HG02798 (cell line): ENCODE measurements at regions not wholly inside any gene's neighbourhood (a gene's known extent, or its start where the extent isn't known, plus 50 kb on each side); places are given as distances from the start of the nearest gene placed in this dataset.
"Not testable (repeated sequence)": the region's sequence is repeated elsewhere in the genome, so short reads cannot be mapped to it uniquely, and the experiment has no call there.

ENCODE experiments used
- ATAC-seq: cut with Tn5 transposase; IDR thresholded peaks from one replicate; pipeline ENCODE4 v1.9.1; 2021; ENCODE audit warnings: mild to moderate bottlenecking; ENCODE audit not compliant: unreplicated experiment, poor library complexity

DNA sequence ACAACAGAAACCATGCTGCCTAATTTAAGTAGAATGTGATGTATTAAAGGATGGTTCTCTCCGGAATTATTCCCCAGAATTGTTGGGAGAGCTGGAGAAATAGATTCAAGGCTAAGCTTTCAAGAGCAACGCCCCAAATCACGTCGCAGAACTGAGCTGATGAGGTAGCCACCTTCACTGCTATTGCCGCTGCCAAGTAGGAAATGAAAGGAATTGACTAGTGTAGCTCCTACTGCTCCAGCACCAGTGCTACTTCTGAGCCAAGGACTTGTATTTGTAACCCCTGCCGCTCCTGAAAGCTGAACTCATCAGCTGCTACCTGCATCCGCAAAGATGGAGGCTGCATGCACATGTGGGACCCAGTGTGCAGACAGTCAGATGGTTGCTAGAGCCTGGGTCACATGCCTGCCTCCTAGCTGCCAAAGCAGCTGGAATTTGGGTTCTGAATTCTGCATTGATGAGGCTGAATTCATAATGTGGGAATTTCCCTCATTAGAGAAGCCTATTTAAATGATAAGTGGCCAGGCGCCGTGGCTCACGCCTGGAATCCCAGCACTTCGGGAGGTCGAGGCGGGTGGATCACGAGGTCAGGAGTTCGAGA lies 173.9 kb downstream of the PDGFRA start:
- ATAC-seq = no peak

DNA sequence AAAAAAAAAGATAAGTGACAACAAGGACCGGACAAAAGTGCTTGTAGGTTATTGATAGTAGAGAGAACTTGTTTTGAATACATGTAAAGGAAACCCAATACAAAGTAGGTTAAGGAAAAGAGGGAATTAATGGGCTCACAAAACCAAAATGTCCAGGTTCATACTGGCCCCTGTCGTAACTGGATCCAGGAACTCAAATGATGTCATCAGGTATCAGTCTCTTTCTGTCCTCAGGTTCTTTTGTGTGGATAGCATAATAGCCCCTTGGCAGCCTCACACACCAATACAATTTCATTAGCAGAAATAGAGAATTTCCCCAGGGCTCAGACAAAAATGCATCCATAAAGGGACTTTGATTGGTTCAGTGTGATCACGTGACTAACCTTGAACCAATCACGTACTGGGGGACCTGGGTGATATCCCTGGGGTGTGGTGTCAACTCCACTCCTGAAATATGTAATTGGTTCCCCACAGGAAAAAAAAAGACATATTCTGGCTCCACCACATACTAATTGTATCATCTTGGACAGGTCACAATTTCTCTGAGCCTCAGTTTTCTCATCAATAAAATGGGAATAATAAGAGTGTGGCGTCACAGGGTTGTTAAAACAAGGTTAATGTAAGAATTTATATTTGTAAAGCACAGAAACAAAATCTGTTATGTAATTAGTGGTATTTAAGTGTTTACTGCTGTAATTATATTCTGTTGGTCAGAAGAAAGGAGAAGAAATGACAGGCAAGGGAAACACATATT lies 174.8 kb downstream of the PDGFRA start:
- no peak for ATAC-seq

DNA sequence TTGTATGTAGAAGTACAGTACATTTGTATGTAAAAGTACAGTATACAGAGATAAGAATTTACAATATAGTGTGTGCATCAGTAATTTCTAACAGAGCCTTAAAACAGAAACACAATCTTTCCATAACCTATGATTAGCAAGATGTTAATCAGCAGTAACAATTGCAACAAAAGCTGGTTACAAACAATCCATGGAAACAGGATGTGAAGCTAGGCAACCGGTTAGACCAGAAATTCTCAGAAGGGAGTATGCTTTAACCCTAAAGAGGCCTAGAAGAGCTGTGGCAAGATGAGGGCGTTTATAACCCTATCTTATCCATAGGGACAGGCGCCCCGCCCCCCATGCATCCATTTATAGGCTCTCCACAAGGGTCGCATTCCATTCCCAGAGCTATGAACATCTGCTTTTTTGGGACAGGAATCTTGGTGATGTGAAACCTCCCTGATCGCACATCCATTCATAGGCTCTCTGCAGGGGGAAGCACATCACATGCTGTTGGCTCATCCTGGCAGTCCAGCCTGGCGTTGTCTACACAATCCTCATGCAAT lies 180.3 kb downstream of the PDGFRA start:
- not testable (repeated sequence) for ATAC-seq

DNA sequence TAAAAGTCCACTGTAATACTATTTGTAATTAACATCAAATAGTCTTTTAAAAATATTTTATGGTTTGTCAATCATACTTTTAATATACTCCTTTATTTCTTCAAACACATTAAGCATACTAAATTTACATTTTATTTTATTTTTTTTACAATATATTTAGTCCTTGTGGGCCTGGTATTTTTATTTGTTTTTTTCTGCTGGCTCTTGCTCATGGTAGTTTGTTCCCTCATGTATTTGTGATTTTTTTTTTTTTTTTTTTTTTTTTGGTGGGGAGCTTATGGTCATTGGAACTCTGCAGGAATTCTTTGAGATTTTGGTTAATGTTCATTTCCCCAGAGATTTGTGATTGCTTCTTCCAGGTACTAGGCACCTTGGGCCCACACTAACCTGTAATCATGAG lies 185.5 kb downstream of the PDGFRA start:
- ATAC-seq = no peak

DNA sequence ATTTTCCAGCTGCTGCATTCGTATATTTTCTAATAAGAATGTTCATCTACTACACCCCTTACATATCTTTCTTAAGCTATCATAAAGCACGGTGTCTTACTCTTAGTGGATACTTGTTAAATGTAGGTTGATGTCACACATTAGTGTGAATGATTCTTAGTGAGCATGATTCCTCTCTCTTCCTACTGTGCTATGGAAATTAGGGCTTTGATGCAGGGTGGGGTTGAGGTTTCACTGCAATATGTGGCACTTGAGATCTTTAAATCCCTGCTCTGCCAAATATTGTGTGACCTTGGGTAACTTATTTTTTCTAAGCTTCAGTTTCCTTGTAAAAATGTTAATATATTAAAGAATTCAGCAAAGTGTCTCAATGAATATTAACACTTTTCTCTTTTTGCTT lies 188.4 kb downstream of the PDGFRA start:
- no peak for ATAC-seq

DNA sequence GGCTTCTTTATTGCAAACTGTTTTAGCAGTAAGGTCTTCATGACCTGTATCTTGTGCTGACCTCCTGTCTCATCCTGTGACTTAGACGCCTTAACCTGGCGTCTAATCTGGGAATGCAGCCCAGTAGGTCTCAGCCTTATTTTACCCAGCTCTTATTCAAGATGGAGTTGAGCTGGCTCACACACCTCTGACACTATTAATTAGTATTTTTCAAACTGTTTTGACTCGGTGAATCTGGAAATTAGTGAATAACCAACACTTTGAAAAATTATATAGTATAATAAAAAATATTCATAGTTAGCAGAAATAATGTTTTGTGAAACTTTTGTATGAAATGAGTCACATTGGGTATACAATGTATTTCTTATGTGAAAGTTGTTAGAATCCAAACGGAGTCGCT lies 189.4 kb downstream of the PDGFRA start:
- ATAC-seq = no peak

DNA sequence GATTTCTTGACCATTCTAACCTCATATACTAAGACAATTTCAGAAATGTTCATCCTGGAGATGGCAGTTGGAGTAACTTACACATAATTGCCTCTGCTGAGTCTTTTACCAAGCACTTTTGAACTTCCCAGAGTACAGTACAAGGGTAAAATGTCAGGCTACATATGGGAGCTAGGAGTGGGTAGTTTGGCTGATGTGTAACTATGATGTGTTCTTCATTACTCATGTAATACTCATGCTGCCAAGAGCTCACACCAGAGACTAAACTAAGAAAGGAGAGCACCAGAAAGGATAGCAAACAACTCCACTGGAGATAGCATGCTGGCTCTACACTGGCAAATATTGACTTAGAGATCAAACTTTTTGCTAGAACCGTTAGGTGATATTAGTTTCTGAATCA lies 194.0 kb downstream of the PDGFRA start:
- ATAC-seq = no peak

DNA sequence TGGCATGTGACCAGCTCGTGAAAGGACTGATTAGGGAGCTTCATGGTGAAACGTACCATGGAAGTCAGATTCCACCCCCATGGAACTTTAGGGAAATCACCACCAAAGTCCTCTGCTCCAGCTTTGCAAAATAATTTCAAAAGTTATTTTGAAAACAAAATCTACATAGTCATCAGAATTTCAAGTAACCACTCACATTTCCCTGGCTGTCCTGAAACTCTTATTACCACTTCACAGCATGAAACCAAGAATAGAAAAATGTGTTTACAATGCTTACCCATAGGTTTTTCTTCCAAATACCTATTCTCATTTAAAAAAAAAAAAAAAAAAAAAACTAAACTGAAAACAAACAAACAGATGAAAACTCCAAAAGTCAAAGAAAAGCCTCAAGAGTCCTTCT lies 198.7 kb downstream of the PDGFRA start:
- ATAC-seq = no peak

DNA sequence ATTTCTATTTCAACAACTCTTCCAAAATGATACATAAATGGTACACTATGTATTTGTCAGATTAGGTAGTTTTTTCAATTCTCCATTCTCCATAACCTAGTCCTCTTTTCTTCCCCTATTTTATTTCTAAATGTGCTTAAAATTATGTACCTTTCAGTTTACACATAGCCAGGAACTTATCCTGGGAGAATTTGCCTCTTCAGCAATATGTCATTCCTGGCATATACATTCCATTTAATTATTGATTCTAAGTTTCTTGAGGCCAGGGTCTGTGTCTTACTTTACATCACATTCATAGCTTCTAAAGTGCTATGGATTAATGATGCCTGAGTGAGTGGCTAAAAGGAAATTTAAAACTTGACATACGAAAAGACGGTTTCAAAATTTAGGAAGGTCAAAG lies 199.8 kb downstream of the PDGFRA start:
- ATAC-seq = no peak

DNA sequence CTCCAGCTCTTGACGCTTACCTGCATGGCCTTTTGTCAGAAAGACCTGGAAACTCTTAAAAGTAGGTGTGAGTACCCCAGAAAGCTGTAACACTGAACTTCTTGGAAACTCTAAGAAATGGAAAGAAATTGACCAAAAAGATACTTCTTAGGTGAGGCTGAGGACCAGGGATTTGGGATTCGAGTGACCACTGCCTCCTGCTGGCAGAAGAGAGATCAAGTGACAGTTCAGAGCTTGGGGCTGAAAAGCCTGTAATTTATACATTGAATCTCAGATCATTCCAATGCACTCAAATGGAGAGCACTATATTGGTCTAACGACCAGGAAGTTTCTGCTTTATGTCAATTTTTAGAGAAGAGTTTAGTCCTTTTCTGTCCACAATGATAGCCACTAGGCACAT lies 204.6 kb downstream of the PDGFRA start:
- no peak for ATAC-seq

DNA sequence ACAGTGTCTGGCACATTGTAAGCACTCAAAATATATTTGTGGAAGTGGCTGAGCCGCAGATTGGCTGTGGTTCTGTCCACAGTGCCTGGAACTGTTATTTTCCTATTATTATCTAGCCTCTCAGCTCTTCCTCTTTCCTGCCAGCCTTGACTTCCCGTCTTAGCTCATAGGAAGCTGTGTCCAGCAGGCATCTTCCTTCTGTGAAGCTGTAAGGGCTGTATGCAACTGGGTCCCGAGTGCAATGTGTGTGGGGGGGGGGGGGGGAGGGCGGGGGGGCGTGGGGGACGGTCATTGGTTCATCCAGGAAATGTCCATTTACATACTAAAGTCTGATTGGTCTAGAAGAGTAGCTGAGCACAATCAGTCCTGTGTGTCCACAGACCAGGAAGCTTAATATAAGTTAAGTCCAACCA lies 210.7 kb downstream of the PDGFRA start:
- ATAC-seq = no peak

DNA sequence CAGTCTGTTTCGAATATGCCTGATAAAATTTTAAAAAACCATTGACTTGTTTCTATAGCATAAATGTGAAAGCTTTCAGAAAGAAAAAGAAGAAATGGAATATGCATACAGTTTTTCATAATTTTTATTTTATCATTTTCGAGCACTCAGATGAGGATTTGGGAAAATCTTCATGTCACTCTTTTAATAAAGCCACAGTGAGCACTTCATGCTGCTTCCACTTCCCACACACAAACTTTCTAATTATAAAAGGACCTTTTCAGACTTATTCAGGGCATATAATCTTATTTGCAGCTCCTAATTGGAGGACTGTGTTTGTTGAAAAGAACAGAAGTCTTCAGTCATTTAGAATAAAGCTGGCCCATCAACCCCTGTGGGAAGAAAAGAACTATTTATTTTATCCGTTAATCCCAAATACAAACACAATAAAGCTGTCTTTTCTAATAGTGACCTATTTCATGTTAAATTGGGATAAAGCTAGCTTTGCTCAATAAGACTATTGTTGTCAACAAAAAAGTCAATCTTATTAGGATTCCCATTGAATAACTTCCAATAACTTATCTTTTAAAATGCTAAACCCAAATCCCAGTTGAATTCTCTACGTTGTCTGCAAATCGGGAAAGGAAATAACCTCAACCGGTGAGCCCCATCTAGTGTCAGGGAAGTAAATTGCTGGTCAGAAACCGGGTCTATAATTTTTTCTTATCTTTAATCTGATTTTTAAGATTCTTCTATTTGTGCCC lies 211.5 kb downstream of the PDGFRA start:
- no peak for ATAC-seq

DNA sequence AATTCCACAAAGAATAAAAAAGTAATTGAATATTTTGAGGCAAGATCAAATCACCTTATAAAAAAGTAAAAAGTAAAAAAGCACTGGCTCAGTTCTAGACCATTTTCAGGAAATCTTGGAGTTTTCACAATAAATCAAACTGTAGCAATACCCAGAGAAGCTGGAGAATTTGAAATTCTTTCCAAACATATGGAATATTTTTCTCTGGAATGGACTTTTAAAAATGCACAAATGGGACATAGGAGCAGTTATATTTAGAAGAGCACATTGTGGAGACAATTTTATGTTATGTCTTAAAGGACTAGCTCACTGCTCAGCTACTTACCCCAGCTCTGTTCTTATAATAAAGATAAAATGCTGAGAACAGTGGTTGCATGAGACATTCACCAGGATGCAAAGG lies 211.9 kb upstream of the KIT start:
- no peak for ATAC-seq

DNA sequence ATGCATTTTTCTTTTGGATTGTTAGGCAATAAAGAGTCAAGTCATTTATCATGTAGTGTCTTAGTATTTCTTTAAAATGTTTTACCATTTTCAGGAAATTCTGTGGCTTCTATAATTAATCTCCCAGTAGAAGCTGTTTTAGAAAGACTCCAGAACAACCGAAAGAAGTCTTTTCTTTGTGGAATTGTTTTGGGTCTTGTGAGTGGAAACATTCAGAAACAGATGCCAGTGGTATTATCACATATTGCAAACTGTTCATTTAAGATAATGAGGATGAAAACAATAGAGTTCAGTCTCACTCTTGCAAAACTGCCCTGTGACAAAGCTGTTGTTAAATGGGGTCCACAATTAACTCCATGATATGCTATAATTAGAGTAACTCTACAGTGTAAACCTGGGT lies 211.2 kb upstream of the KIT start:
- no peak for ATAC-seq

DNA sequence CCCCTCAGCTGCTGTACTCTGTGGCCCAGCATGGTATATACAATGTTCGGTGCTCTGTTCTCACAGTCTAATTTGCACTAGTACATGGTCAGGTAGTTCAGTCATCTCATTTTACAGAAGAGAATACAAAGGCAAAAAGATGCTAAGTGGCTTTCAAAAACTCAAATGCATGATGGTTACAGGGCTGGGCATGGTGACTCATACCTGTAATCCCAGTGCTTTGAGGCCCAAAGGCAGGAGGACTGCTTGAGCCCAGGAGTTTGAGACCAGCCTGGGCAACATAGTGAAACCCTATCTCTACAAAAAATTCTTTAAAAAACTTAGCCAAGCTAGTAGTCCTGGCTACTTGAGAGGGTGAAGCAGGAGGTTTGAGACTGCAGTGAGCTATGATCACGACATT lies 210.5 kb upstream of the KIT start:
- no peak for ATAC-seq

DNA sequence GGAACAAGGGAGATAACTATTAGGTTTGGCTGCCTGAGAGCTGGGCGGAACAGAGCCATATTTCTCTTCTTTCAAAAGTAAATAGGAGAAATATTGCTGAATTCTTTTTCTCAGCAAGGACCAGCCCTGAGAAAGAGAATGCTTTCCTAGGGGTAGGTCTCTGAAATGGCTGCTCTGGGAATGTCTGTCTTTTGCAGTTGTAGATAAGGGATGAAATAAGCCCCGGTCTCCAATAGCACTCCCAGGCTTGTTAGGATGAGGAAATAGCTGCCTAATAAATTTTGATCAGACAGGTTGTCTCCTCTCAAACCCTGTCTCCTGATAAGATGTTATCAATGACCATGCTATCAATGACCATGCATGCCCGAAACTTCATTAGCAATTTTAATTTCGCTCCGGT lies 207.8 kb upstream of the KIT start:
- ATAC-seq = no peak

DNA sequence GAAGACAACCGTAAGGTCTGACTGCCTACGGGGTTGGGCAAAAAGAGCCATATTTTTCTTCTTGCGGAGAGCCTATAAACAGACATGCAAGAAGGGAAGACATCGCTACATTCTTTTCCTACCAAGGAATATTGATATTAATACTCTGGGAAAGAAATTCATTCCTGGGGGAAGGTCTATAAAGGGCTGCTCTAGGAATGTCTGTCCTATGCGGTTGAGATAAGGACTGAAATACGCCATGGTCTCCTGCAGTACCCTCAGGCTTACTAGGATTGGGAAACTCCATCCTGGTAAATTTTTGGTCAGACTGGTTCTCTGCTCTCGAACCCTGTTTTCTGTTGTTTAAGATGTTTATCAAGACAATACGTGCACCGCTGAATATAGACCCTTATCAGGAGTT lies 190.8 kb upstream of the KIT start:
- not testable (repeated sequence) for ATAC-seq

DNA sequence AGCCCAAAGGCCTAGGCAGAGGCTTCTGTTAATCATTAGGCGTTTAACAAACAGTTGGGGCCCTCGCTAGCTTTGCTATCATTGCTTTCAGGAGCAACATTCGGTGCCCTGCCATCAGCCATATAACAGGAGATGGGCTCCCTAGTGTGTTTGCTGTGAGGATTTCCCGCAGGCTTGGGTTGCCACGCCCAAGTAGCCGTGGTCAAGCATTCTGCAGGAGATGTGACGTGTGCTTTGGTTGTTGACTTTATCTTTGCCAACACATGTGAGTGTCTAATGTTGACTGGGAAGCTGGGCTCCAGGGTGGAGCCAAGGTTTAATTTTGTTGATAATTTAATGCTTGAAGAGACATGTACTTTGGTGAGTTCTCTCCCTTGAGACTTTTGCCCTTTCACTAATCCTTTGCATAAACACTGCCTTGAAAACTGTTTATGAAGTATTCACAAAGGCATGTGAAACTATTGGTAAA lies 184.6 kb upstream of the KIT start:
- ATAC-seq = no peak

DNA sequence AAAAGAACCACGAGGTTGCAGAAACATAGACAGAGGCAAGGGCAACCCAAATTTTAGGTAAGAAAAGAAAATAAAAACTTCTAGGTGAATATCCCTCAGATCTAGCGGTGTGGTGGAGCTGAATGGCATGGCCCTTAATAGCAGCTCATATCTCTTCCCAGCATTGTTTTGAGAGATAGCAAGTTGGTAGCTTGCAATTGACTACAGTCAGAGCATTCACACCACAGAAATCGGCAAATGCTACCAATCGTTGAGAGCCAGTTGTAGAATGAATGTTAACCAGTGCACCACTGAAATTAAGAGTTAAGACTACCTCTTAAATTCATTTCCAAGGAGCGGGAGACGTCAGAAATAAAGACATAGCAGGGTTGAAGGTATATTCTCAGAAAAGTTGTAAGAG lies 184.0 kb upstream of the KIT start:
- no peak for ATAC-seq

DNA sequence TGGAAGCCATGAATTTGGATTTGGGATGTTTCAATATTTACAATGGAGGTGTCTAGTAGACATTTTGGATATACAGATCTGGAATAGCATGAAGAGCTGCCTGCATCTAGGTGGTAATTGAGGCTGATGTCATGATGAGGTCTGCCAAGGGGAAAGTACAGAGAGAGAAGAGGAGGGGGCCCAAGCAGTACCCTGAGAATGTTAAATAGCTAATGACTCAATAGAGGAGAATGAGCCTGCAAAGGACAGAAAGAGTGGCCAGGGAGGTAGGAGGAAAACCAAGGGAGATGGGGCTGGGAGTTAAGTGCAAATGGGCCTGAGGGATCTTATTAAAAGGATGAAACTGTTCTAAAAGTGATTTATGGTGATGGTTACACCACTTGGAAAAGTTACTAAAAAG lies 182.2 kb upstream of the KIT start:
- no peak for ATAC-seq

DNA sequence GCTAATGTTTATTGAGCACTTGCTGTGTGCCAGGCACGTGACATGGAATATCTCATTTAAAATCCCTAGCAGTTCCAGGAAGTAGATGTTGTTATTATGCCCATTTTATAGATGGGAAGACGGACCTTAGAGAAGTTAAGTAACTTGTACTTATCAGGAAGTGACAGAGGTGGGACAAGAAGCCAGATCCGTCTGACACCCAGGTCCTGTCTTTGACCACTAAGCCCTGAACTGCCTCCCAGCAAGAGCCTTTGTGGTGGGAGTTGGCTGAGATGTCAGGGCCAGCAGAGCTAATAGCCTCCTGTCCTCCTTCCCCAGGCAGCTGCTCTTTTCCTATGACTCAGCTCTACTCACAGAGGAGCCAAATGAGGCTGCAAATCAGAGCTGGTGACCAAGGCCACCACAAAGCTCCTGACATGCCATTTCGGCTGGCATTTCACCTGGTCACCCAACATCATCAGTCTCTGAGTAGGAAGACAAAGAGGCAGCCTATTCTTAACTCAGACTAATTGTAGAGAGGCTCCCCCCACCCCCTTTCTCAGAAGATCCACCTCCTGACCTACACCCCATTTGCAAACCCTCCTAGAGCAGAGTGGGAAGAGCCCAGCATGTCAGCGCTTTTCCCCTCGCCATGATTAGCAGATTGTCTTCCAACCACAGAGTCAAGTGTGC lies 175.1 kb upstream of the KIT start:
- no peak for ATAC-seq
